GM23248 (cell line): ENCODE measurements at regions not wholly inside any gene's neighbourhood (a gene's known extent, or its start where the extent isn't known, plus 50 kb on each side); places are given as distances from the start of the nearest gene placed in this dataset.

Experiments
- DNase-seq: peaks from one replicate; pipeline ENCODE4 v3.0.0-alpha.2; 2015
- H2AFZ ChIP-seq: fragments of 200-600 bp; sonication (generic); 2 replicates; pipeline ENCODE4 v1.6.1; 2016; ENCODE audit warnings: antibody characterized with exemption
- H3F3A ChIP-seq: fragments of 200-600 bp; sonication (generic); 2 replicates; pipeline ENCODE4 v1.6.1; 2016; ENCODE audit warnings: mild to moderate bottlenecking, antibody characterized with exemption, mixed run types; ENCODE audit not compliant: insufficient read depth
- H3K27ac ChIP-seq: fragments of 200-600 bp; sonication (generic); 2 replicates; pipeline ENCODE4 v1.5.1; 2016; ENCODE audit warnings: mild to moderate bottlenecking
- H3K27me3 ChIP-seq: fragments of 200-600 bp; sonication (generic); replicated peaks from 2 replicates; pipeline ENCODE4 v1.6.1; 2016; ENCODE audit warnings: mild to moderate bottlenecking; ENCODE audit not compliant: insufficient read depth
- H3K36me3 ChIP-seq: fragments of 200-600 bp; sonication (generic); 2 replicates; pipeline ENCODE4 v1.6.1; 2016; ENCODE audit warnings: low read depth, mild to moderate bottlenecking
- H3K4me1 ChIP-seq: fragments of 200-600 bp; sonication (generic); 2 replicates; pipeline ENCODE4 v1.6.1; 2016; ENCODE audit warnings: mild to moderate bottlenecking; ENCODE audit not compliant: insufficient read depth
- H3K4me2 ChIP-seq: fragments of 200-600 bp; sonication (generic); one replicate; pipeline ENCODE4 v1.6.1; 2016; ENCODE audit warnings: mild to moderate bottlenecking; ENCODE audit not compliant: unreplicated experiment
- H3K4me3 ChIP-seq: fragments of 200-600 bp; sonication (generic); 2 replicates; pipeline ENCODE4 v1.5.1; 2016; ENCODE audit warnings: mild to moderate bottlenecking
- H3K79me2 ChIP-seq: fragments of 200-600 bp; sonication (generic); 2 replicates; pipeline ENCODE4 v1.6.1; 2016; ENCODE audit warnings: mild to moderate bottlenecking; ENCODE audit not compliant: insufficient read depth
- H3K9ac ChIP-seq: fragments of 200-600 bp; sonication (generic); 2 replicates; pipeline ENCODE4 v1.6.1; 2016; ENCODE audit warnings: mild to moderate bottlenecking
- H3K9me2 ChIP-seq: fragments of 200-600 bp; sonication (generic); 2 replicates; pipeline ENCODE4 v1.6.1; 2016; ENCODE audit warnings: mixed run types, mild to moderate bottlenecking, moderate library complexity; ENCODE audit not compliant: insufficient read depth
- H3K9me3 ChIP-seq: fragments of 200-600 bp; sonication (generic); one replicate; pipeline ENCODE4 v1.6.1; 2017; ENCODE audit warnings: low read depth
- H4K20me1 ChIP-seq: fragments of 200-600 bp; sonication (generic); 2 replicates; pipeline ENCODE4 v1.6.0; 2016; ENCODE audit not compliant: insufficient read depth
- EZH2 ChIP-seq: fragments of 200-600 bp; sonication (generic); IDR thresholded peaks from 2 replicates; pipeline ENCODE4 v1.6.1; 2018; ENCODE audit warnings: antibody characterized with exemption, mild to moderate bottlenecking; ENCODE audit not compliant: insufficient read depth, poor library complexity, severe bottlenecking
- EZH2phosphoT487 ChIP-seq: fragments of 200-600 bp; sonication (generic); IDR thresholded peaks from 2 replicates; pipeline ENCODE4 v1.6.1; 2018; ENCODE audit warnings: antibody characterized with exemption, moderate library complexity, mild to moderate bottlenecking, low read depth; ENCODE audit not compliant: insufficient read depth
- WGBS, 2 experiments: methylation state at CpG; one replicate each; pipeline ENCODE4 v1.1.6; 2015 to 2017; ENCODE audit warnings: low lambda C conversion rate in 2 of 2, low coverage in 1 of 2; ENCODE audit errors: missing lambda C conversion rate in 2 of 2; 5-methylcytosine and 5-hydroxymethylcytosine counted together
- in situ Hi-C: fragments of 300-500 bp; cut with MboI; formaldehyde crosslinking; loops from 2 replicates; pipeline ENCODE4 v1.15.0; 2020

- Histone ChIP-seq H3K79me2 (no peaks in the 10 kb centered on the region), H3K36me3 (no peaks in the 10 kb centered on the region), H3K4me1 (no peaks in the 10 kb centered on the region), H3K9me3 (no peaks in the 10 kb centered on the region), H3K4me3 (no peak overlapping the region), H2AFZ (no peak overlapping the region), H3K4me2 (no peak overlapping the region), H3K27ac (no peak overlapping the region), H4K20me1 (no peaks in the 10 kb centered on the region), H3K9ac (no peak overlapping the region), H3K9me2 (no peaks in the 10 kb centered on the region), H3K27me3 (no peaks in the 10 kb centered on the region), H3F3A (no peaks in the 10 kb centered on the region)
- no peak for DNase-seq
- WGBS, 2 experiments, result 32 to 36% methylated on average over 4 of the region's 4 CpGs
- TF ChIP-seq EZH2phosphoT487 (no peak), EZH2 (no peak)
- in situ Hi-C loops, result no loop called here
Observed at GRCh38 chr6:8947900-8948299, 512.6 kb upstream of the SLC35B3 start.

- WGBS, 2 experiments, result 24 to 33% methylated on average over 3 of the region's 3 CpGs
- H2AFZ ChIP-seq, result no peak overlapping the region
Observed at GRCh38 chr6:8944548-8944947, 509.2 kb upstream of the SLC35B3 start.

DNA sequence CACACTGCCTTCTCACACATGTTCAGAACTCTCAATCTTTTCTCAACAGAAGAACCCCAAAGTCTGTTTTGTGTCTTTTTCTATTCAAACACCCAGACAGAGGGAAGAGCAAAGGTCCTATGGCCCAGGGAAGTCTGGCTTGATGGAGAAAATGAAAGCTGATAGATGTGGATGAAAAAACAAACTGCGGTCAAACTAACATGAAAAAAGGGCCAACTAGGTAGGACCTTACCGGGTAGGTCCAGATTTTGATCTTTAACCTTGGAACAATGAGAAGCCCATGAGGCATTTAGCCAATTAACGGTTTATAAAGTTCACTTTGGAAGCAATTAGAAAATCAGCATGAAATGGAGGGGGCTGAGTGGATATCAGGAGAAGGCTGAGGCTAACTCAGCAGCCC, 507.7 kb upstream of the SLC35B3 start:
- Histone ChIP-seq H4K20me1 (no peaks in the 10 kb centered on the region), H3K9me3 (no peaks in the 10 kb centered on the region), H3K36me3 (no peaks in the 10 kb centered on the region), H3K79me2 (no peaks in the 10 kb centered on the region), H3K27me3 (no peaks in the 10 kb centered on the region), H3K27ac (no peak overlapping the region), H3K9me2 (no peaks in the 10 kb centered on the region), H3F3A (no peaks in the 10 kb centered on the region), H3K4me2 (no peak overlapping the region), H2AFZ (no peak overlapping the region), H3K9ac (no peak overlapping the region), H3K4me1 (no peaks in the 10 kb centered on the region), H3K4me3 (no peak overlapping the region)
- DNase-seq, result no peak
- in situ Hi-C loops, result no loop called here
- TF ChIP-seq EZH2phosphoT487, result no peak
- TF ChIP-seq EZH2, result no peak
- 40 to 44% methylated on average over 3 of the region's 3 CpGs for WGBS, 2 experiments

More at GRCh38 chr6:8944548-8944947, 509.2 kb upstream of the SLC35B3 start:
- Histone ChIP-seq H3K9me3 (no peaks in the 10 kb centered on the region), H4K20me1 (no peaks in the 10 kb centered on the region), H3K9ac (no peak overlapping the region), H3K4me1 (no peaks in the 10 kb centered on the region), H3K4me3 (no peak overlapping the region), H3K4me2 (no peak overlapping the region), H3K79me2 (no peaks in the 10 kb centered on the region), H3F3A (no peaks in the 10 kb centered on the region), H3K36me3 (no peaks in the 10 kb centered on the region), H3K27me3 (no peaks in the 10 kb centered on the region), H3K27ac (no peak overlapping the region), H3K9me2 (no peaks in the 10 kb centered on the region)
- no peak for DNase-seq
- TF ChIP-seq EZH2phosphoT487, result no peak
- no peak for TF ChIP-seq EZH2
- in situ Hi-C loops, result no loop called here

- Histone ChIP-seq H3K4me2 (no peak overlapping the region), H3K79me2 (no peaks in the 10 kb centered on the region), H3K9me3 (no peaks in the 10 kb centered on the region), H3K4me3 (no peak overlapping the region), H3K9ac (no peak overlapping the region), H3K27ac (no peak overlapping the region), H4K20me1 (no peaks in the 10 kb centered on the region), H3K4me1 (no peaks in the 10 kb centered on the region), H3K27me3 (no peaks in the 10 kb centered on the region), H2AFZ (no peak overlapping the region), H3K9me2 (no peaks in the 10 kb centered on the region), H3K36me3 (no peaks in the 10 kb centered on the region), H3F3A (no peaks in the 10 kb centered on the region)
- TF ChIP-seq EZH2, result no peak
- no peak for TF ChIP-seq EZH2phosphoT487
- no peak for DNase-seq
- 4 to 7% methylated on average over 2 of the region's 2 CpGs for WGBS, 2 experiments
- in situ Hi-C loops, result no loop called here
Observed at GRCh38 chr6:8941577-8941976, 506.2 kb upstream of the SLC35B3 start.

DNA sequence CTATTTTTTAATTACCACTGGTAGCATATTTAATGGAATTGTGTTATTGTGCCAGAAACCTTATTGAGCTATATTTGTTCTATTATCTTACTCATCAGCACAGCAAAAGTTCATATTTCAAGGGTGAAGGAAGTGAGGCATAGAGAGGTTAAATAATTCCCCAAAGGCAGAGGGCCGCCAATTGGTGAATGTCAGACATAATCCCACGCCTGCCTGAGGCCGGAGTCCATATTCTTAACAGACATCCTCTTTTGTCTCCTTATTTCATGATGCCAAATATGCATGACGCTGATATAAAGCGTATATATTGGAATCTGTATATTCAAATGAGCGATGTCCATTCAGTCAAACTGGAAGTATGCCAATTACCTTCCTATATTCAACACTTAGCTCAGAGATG, 505.0 kb upstream of the SLC35B3 start:
- in situ Hi-C loops, result no loop called here
- Histone ChIP-seq H3K9ac (no peak overlapping the region), H4K20me1 (no peaks in the 10 kb centered on the region), H3K9me3 (no peaks in the 10 kb centered on the region), H3K4me3 (no peak overlapping the region), H3K9me2 (no peaks in the 10 kb centered on the region), H3K4me2 (no peak overlapping the region), H3K36me3 (no peaks in the 10 kb centered on the region), H3K27me3 (no peaks in the 10 kb centered on the region), H3K79me2 (no peaks in the 10 kb centered on the region), H3F3A (no peaks in the 10 kb centered on the region), H2AFZ (no peak overlapping the region), H3K4me1 (no peaks in the 10 kb centered on the region), H3K27ac (no peak overlapping the region)
- WGBS, 2 experiments, result 73 to 81% methylated on average over 6 of the region's 6 CpGs
- no peak for DNase-seq
- TF ChIP-seq EZH2phosphoT487, result no peak
